GM18858 (cell line): ENCODE measurements at regions not wholly inside any gene's neighbourhood (a gene's known extent, or its start where the extent isn't known, plus 50 kb on each side); places are given as distances from the start of the nearest gene placed in this dataset.
"Not testable (repeated sequence)": the region's sequence is repeated elsewhere in the genome, so short reads cannot be mapped to it uniquely, and the experiment has no call there.

Source experiments
- ATAC-seq: cut with Tn5 transposase; IDR thresholded peaks from one replicate; pipeline ENCODE4 v1.9.1; 2021; ENCODE audit not compliant: unreplicated experiment

DNA sequence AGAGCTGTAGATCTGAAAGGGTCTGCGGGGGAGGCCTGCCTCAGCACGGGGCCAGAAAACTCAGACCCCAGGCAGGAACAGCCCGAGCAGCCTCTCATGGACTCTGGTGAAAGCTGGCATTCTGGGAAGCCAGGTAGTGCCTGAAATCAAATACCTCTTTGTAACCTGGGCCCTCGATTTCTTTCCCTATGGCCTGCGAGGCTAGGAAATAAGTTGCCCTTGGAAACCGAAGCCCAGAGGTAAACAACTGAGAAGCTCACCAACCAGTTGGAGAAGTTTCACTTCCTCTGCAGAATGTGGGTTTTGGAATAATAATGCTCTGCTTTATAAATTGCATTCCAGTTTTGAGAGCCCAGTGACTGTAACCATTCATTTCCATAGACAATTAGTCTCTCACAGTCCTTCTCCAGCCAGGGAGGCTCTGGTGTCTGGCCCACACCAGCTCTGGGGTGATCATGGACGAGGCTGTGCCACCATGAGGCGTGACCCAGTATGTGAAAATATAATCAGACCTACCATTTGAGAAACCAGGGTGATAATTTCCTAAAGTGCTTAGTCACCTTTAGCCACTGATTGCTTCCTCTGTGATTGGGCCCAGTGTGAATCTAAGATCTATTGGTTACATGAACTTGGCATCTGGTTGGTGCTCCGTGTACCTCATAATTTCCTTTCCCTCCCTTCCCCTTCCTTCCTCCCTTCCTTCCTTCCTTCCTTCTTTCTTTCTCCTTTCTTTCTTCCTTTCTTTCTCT, 133.1 kb upstream of the PELI1 start:
- no peak for ATAC-seq

DNA sequence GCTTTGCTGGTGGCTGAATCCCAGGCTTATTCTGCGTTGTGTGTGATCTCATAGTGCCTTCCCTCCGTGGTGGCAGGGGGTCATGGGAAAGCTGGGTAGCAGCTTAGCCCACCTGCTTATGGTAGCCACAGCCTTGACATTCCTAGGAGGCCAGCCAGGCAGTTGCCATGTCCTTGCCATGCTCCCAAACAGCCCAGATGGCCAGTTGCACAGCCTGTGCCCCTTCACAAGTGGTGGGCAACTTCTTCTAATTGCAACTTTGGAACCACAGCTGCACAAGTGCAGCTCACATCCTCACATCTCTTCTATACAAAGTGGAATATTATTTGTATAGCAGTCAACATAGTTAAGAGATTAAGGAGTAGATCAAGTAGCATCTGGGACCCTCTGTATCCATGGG, 136.6 kb upstream of the PELI1 start:
- ATAC-seq, result not testable (repeated sequence)

DNA sequence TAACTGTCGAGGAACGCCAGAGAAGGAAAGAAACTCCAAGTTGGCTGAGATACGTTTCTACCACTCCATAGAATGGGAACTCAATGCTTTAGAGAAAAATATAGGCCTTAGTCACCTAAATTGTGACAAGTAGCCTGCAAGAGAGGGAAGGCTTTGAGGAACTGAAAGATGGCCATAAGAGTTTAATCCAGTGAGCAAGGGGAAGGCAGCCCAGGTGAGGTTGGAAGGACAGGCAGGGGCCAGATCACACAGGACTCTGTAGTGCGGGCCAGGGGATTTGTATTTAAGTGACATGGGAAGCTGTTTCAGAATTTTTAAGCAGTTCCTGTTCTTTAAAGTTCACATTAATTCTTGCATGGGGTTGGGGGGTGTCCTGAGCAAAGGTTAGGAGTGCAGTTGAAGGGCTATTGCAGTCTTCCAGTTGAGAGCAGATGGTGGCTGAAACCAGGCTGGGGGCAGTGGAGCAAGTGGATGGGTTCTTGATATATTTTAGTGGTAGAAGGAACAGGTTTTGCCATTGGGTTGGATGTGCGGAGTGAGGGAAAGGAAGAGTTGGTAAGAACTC, 138.9 kb upstream of the PELI1 start:
- ATAC-seq, result no peak

DNA sequence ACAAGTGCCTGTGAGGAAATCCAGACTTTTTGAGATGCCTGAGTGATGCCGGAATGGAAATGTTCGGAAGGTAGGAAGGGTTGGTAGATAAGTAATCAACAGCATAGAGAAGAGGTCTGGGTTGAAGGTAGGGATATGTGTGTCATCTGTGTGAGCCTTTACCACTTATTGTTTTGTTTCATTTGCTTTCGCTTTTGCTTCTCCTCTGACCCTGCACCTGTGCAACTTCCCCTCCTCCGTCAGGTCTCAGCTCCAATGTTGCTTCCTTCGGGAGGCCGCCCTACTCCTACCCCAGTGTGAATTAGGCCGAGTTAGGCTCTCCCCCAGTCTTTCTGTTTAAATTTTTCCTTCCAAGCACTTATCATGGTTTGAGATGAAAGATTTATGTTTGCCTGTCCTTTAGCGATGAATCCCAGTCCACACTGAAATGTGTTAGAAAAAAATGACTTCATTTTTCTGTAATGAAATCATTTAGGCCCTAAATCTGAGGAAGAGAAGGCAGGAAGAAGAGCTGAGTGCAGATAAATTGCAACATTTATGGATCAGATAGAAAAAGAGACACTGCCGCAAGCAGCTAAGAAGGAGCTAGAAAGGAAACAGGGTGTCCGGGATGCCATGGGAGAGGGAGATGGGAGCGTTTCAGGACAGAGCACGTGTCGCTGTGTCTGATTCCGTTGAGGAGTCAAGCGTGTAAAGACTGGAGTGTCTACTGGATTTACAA, 139.6 kb upstream of the PELI1 start:
- peak; percentile 94 for ATAC-seq

DNA sequence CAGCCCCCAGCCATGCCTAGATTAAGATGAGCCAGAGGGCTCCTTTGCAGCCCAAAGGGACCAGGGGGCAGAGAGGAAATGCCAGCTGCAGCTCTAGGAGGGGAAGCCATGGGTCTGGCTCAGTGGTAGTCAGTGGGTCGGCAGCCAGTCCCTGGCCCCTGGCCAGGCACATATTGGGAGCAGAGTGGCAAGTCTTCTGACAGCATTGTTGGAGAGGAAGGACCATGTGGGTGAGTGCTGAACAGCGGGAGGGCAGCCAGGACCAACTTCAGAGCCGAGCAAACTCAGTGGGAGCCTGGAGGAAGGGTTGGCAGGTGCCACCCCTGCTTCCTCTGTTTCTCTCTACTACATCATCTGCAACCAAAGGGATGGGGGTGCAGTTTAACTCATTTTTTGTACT, 140.5 kb upstream of the PELI1 start:
- no peak for ATAC-seq

DNA sequence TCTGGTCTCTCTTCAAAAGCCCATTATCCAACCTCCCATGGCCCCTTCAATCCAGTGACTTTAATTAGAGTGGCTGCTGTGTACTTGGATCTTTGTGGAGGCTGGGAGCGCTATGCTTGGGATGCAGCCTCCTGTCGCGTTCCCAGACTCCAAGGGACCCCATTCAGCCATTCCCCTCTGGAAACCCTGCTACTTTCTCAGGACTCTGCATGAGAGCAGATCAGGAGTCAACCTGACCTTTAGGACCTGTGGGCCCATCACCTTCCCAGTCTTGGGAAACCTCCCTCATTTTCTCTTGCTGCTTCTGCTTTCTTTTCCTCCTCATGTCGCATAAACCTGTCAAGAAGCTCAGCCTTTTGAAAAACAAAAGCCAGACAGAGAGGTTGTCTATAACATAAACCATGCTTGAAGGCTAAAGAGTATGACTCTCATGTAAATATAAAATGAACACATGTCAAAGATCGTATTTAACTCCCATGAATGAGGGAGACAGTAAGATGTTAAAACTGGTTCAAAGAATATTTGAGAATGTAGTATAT, 143.1 kb upstream of the PELI1 start:
- ATAC-seq, result no peak

DNA sequence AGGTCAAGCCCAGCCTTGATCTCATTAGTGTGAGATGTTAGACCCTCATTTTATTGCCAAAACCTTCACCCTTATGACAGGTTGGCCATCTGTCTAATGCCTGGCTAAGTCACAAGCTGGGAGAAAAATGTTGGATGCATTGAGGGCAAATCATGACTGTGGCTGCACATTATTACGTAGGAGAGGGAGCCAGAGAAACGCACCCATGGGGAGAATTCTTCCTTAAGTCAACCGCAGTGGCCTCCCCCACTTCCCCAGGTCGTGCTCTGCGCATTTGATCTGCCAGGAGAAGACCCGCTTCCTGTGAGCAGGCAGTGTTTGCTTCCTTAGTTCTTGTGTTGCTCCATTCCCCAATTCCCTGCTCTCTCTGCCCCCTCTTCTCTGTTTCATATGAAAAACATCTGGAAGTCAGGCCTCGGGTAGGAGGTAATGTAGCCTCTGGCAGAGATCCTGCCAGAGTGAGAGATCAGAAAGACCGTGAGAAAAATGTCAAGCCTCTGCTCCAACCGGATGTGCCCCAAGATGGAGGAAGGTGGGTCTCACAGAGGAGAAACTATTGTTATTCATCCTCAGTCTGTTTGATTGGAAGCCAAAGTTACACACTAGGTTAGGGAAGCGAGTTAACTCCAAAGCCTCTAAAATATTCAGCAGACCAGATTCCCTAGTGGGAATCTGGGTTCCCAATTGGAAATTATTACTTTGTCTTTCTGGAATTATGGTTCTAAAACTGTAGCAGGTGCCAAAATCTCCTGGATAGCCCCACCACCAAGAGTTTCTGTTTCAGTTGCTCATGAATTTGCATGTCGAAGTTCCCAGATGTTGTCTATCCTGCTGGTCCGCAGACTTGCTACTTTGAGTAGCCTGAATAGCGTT, 144.3 kb upstream of the PELI1 start:
- no peak for ATAC-seq

DNA sequence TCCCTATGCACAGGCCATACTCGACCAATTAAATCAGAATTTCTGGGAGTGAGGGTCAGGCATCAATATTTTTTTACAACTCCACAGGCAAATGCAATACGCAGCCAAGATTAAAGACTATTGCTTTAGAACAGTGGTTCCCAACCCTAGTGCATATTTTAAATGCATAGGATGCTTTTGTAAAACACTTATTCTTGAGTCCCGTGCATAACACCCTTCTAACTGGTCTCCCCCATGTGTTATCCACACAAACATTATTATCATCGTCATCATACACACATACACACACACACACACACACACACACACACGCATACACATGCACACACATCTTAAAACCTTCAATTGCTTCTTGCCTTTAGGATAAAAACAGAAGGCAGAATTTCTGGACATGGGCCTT, 145.0 kb upstream of the PELI1 start:
- ATAC-seq, result no peak

DNA sequence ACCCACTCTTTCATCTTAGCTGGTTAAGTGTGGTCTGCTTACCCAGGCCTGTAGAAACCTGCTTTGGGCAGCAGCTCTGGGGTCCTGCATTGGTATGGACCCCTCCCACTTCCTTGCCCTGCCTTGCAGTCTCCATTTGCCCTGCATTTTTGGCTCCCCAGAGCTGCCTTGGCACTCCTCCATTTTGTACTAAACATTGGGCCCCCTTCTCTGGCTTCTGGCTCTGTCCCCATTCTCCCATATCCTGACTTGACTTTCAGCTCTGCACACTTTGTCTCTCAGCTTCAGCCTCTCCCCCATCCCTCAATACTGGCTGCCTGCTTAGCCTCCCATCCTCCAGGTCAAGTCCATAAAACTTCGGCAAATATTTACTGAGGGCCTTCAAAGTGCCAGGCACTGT, 145.5 kb upstream of the PELI1 start:
- ATAC-seq, result no peak

DNA sequence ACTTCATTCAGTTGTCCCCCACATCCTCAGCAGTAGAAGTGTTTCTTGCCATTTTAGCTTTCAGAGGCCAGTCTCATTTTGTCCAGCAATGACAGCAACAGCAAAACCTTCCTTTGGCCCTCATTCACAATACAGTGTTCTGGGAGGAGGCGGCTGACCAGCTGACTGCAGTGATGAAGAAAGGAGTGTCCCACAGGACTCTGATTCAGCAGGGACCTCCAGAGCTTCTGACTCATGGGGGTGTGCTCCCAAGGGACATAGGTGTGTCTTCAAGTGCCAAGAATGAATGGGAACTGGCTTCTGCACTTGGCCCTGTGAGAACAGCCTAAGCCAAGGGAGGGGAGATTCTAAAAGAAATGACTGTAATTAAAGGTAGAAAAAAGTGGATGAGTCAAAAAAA, 147.0 kb upstream of the PELI1 start:
- no peak for ATAC-seq

DNA sequence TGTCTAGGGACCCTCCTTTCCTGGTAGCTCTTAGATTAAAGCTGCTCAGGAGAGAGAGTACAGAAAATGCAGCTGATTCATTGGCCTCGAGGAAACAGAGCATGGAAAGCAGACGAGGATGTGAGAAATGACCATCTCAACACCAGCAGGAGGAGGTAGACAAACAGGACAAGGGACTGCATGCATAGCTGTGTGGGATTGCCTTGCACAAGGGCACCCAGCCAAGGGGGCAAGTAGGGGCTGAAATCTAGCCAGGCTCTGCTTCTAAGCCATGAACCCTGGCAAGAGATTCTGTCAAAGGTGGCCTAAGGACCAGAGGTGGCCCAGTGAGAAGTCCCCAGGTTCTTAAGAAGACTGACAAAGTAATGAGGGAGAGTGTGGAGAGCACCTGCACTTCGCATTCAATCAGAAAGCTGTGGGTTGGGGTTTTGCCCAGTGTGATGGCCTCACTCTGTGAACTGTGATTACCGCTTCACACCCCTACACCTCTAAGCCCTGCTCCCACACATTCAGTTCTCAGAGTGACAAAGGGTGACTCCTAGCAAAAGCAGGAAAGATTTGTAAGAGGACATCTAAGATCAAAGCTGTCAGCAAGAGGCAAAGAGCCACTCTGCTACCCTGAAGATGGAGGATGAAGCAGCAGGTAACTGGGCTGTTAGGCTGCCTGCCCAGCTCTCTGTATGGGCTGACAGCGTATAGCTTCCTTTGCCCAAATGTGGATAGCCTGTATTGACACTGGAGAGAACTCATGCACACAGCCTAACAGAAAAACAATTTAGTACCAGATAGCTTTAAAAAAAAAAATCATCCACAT, 151.3 kb upstream of the PELI1 start:
- ATAC-seq, result peak; percentile 75

DNA sequence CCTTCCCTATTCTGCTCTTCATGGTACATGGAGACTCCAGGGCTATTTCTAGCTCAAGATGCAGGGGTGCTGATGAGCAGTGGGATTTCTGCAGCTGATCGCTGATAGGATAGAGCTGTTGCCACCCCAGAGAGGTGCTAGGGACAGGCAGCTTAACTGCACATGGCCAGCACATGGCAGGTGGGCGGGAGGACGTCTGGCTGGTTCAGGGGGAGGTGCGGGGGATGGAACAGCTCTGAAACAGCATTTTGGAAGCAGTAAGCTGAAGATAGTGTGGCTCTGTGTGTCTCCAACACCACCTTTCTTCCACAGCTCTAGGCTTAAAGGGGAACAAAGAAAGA, 151.9 kb upstream of the PELI1 start:
- no peak for ATAC-seq

DNA sequence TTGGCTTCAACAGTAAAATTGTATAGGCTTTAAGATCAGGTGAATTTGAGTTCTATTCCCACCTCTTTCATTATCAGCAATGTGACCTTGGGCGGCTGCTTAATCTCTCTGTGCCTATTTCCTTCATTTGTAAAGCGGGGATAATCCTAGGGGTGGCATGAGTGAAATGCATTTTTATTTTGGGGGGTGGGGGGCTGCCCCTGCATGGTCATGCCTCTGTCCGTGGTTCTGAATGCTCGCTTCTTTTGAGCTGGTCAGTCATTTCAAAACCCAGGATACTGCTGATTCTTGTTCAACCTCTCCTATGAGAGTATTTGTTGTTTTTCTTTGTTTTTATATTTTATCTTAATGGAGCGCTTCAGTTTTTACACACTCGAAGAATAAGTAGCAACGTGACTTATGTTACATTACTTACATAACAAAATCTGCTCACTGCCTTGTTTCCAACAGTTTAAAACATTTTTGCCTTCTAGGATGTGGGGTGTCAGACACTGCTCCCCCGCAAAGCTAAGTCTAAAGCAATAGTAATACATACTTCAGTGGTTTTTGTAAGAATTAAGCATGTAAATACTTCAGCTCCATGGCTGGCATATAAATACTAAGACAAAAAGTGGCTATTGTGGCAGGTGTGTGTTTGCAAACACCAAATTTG, 152.6 kb upstream of the PELI1 start:
- ATAC-seq, result no peak

DNA sequence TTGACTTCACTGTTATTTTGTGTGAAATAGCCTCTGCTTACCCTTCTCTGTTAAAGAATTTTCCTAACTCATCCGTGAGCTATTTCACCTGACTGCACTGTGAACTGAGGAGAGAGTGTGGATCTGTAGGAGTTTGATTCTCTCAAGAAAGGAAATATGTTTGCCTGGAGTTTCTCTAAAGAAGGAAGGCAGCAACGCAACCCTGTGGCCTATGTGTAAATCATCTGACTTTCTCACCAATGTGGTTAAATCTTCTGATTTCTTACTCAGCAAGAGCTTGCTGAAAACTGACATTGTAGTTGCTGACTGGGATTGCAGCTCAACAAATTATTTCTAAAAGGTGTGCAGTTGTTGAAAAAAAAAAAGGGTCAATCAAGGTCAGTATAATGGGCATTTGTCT, 153.9 kb upstream of the PELI1 start:
- ATAC-seq, result no peak

DNA sequence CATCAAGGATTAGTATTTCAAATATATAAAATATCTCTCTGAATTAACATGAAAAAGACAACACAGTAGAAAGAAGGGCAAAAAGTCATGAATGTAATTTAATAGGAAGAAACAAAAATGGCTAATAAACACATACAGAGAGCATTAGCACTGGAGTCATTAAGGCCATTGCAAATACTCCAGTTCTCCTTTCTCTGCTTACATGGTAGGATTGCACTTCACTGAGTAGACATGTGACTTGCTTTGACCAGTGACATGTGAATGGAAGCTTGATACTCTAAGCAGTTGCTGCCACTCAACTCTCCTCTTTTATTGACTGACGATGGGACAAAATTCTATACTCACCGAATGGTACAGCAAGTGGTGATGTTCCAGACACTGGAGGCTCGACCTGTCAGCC, 153.9 kb upstream of the LGALSL start:
- ATAC-seq, result no peak

DNA sequence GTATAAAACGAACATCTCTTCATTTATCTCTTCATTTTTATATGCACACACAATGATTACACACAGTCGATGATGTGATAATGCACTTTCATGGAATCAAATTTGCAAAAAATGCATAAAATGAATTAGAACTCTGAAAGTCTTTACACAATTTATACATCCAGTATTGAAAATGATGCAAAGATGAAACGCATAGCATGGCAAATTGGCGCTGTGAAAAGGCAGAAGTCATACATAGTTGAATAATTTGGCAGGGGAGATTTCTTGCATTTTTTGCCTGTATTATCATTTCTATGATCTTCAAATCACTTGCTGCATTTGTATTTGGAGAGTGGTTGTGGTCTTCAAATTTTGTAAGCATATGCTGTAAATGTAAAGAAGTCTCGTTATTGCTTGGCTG, 150.7 kb upstream of the LGALSL start:
- no peak for ATAC-seq

DNA sequence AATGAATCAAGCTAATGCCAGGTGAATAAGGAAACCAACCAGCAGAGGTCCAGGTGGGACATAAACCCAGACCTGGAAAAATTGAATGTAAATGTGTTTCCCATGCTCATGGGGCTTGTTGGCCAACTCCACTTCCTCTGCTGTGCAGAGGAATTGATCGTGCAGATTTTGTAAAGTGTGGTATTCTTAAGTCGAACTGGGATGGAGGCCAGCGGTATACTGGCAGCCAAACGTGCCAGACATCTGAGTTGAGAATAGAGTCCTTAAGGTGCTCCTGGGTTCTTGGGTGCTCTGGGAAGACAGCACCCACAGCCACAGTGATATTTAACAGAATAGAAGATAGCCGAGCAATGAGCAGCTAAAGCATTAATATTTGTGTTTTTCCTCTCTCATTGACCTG, 146.5 kb upstream of the LGALSL start:
- ATAC-seq, result no peak

DNA sequence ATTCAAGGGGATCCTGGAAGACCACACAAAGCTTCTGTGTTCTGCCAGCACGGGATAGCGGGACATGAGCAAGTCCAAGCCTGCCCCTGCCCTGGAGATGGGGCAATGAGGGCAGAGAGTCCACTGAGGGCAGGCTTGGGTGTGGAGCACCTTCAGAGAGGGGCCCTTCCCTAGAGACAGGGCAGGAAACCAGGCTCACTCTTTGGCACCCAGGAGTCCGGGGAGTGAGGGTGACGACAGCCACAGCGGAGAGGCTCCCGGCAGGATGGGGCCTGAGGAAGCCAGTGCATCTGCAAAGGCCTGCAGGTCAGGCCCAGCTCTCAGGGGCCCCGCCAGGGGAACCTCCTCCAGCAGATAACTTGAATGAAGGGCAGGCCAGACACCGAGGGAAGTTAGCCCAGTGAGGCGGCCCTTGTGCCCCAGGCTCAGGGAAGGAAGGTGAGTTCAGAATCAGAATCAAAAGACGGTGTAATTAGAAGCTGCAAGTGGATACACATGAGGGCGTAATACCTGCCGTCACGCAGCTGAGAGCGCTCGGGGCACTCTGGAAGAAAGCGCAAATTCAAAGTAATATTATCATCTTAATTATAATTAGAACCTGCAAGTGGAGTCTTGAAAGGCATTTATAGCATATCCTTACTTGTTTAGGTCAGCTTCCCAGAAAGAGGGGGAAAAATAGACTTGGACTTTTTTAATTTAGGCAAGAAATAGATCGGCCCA, 142.6 kb upstream of the LGALSL start:
- ATAC-seq, result no peak

DNA sequence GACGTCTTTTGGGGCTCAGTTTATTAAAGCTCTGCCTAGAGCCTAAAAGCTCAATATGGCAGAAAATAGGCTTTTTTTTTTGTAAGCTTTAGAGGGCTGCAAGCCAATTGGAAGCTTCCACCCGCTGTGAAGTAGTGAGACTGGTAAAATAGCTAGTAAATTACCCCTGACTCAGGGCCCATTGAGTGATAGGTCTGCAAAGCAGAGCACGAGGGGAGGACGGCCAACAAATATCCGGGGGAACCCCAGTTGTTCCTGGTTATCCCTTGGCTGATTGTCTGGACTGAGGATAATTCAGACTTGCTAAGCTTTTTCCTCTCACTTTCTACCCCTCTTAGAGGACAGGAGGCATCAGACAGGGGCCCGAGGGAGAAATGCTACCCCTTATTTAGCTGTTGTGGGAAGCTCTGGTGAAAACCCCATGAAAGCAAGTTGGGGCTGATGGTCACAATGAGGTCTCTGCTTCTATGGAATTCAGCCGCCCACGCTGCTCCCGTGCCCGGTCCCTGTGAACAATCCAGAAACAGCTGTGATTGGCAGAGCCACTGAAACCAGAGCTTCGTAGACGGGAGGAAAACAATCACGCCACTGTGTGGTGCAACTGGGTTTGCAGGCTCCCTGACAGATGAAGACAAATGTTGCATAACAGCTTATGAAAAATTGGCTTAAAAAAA, 141.9 kb upstream of the LGALSL start:
- ATAC-seq, result no peak
